WI38 (cell line): ENCODE measurements at regions not wholly inside any gene's neighbourhood (a gene's known extent, or its start where the extent isn't known, plus 50 kb on each side); places are given as distances from the start of the nearest gene placed in this dataset.

Experiments
- H3K4me3 ChIP-seq: 2 replicates; pipeline ENCODE4 v1.5.1; 2011; ENCODE audit warnings: low read depth, mild to moderate bottlenecking, control low read depth, low read length
- TF ChIP-seq, protein P1 (sequence below): IDR thresholded peaks from 2 replicates; pipeline ENCODE4 v1.5.1; 2012; ENCODE audit warnings: low read depth, mild to moderate bottlenecking, control low read depth, low read length

DNA sequence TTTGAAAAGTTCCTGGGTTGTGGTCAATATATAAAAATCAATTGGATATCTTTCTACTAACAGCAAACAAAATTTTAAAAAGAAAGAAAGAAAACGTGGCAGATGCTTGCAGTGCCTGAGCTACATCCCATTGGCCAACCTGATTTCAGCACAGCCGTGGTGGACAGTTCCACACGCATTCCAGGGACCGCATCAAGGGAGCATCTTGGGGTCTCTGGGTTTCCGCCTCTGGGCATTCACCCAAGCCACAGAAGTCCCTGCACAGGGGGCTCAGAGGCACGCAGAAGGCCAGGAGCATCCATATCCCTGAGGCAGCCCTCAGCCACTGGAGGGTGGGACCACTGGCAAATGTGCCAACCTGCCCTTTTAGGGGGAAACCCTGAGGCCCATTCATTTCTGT lies 254.5 kb upstream of the RNF32 start:
- no peak overlapping the region for H3K4me3 ChIP-seq
- TF ChIP-seq, protein P1, sequence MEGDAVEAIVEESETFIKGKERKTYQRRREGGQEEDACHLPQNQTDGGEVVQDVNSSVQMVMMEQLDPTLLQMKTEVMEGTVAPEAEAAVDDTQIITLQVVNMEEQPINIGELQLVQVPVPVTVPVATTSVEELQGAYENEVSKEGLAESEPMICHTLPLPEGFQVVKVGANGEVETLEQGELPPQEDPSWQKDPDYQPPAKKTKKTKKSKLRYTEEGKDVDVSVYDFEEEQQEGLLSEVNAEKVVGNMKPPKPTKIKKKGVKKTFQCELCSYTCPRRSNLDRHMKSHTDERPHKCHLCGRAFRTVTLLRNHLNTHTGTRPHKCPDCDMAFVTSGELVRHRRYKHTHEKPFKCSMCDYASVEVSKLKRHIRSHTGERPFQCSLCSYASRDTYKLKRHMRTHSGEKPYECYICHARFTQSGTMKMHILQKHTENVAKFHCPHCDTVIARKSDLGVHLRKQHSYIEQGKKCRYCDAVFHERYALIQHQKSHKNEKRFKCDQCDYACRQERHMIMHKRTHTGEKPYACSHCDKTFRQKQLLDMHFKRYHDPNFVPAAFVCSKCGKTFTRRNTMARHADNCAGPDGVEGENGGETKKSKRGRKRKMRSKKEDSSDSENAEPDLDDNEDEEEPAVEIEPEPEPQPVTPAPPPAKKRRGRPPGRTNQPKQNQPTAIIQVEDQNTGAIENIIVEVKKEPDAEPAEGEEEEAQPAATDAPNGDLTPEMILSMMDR, result no peak

DNA sequence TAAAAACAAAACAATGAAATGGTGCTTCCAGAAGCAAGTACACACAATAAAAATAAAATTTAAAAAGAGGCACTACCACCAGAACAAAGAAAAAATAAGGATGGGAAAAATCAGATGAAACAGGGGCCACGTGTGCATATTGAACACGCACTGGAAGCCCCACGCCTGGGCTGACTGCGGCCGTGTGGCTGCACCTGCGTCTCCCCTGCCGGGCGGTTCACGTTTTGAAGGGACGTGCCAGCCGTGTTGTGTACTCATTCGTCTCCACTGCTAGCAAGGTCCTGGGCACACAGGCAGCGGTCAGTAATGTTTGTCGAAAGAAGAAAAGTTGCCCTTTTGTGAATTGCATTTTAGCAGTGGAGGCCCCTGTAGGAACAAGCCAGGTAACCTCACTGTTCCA lies 255.9 kb upstream of the RNF32 start:
- TF ChIP-seq, protein P1, result no peak
- no peak overlapping the region for H3K4me3 ChIP-seq

DNA sequence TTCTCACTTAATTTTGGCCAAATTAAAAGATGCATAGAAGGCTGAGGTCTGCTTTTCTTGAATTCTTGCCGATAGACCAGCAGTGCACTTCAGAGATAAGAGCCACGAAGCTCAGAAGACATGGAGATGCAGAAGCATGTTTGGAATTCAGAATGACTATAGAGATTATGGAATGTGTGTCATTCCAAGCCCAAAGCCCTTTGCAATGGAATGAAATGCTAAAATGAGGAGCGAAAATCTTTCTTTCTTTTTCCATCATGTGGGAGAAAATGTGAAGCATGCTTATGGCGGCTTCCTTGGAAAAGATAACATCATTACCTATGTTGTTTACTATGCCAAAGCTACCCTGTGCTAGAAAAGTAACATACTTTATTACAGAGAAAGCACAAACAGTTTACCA lies 257.0 kb upstream of the RNF32 start:
- H3K4me3 ChIP-seq, result no peak overlapping the region
- TF ChIP-seq, protein P1, result no peak

DNA sequence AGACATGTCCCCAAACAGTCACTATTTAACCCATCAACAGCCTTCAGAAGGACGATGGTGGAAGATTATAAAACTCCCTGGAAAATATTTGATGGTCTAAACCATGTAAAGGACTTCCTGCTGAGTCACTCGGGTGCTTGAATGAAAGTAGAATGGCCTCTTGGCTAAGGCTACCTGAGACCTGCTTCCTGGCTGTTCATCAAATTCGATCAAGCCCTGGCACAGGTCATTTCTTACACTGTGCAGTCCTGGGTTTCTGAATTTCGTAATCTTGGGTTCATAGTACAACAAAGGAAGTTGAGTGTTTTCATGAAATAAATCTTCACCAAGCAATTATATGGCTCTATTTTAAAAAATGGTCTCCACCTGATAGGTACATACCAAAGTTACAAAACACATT lies 260.3 kb upstream of the RNF32 start:
- TF ChIP-seq, protein P1, result no peak
- no peak overlapping the region for H3K4me3 ChIP-seq

DNA sequence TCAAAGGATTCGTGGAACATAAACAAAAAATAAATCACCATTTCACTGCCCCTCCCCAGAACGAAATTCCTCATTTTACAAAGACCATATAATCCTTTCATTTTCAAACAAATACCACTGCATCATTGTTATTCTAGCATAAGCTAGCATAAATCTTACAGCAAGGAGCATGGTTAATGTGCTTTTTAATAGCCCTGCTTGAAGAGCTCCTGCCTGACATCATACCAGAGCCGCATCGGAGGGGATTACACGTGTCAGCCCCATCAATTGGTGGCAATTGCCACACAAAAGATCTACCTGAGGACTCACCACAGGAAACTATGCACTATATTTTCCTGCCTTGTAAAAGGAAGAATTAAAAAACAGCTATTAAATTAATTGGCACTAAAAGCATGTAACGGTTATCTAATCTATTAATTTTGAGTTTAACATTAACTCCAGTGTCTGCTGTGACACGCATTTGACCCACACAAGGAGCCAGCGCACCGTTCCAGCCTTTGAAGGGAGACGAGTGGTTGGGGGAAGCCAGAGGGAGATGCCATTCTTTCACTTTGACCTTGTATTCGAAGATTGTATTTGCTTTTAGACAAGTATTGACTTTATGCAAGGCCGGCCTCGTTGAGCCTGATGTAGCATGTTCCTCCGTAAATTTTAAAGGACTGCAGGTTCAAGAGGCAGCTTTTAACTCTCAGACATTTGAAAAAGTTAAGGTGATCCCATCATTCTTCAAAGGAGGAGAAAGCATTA lies 261.1 kb upstream of the RNF32 start:
- no peak overlapping the region for H3K4me3 ChIP-seq
- TF ChIP-seq, protein P1, result no peak

DNA sequence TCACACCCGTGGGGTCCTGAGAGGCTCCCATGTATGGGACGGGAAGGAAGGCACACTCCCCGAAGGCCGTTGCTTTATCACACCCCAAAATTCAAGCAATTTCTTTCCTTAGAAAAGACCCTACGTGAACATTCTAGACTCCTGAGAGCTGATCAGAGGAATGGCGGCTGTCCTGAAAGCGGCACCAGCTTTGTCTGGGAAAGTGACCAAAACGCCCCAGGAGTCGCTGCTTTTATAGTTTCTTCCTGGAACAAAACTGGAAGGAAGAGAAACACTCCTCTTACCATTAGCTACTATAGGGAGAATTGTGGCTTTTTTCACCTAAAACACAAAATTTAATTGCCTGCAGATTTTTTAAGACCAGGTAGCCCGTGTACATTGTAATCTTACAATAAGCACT lies 261.8 kb upstream of the RNF32 start:
- H3K4me3 ChIP-seq, result no peak overlapping the region
- TF ChIP-seq, protein P1, result no peak

DNA sequence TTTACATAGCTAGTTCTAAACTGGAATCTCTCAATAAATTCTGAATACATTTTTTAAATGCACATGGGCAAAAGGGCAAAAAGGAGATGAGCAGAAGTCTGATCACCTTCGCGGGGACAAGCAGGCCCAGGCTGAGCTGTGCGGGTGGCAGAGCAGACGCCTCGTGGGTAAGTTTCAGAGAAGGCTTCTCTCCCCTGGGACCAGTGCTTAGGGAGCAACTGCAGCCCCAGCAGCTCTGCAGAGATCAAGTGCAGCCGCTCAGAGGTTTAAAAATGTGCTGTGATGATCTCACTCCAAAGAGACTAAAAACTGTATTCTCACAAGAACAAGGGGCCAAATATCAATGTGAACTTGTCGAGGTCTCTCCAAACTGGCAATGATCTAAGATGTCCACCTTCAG lies 264.3 kb upstream of the RNF32 start:
- H3K4me3 ChIP-seq, result no peak overlapping the region
- TF ChIP-seq, protein P1, result no peak
